GM23338 (cell line): ENCODE measurements at regions not wholly inside any gene's neighbourhood (a gene's known extent, or its start where the extent isn't known, plus 50 kb on each side); places are given as distances from the start of the nearest gene placed in this dataset.

ENCODE experiments used
- ATAC-seq: fragments of 200-7000 bp; cut with Tn5 transposase; 3 replicates; pipeline ENCODE4 v1.9.1; 2020
- DNase-seq: peaks from one replicate; pipeline ENCODE4 v3.0.0-alpha.2; 2015; ENCODE audit warnings: low spot score
- H2AFZ ChIP-seq: fragments of 200-600 bp; sonication (generic); 2 replicates; pipeline ENCODE4 v1.8.0; 2016; ENCODE audit warnings: antibody characterized with exemption, mild to moderate bottlenecking, moderate library complexity
- H3F3A ChIP-seq: fragments of 200-600 bp; sonication (generic); replicated peaks from 2 replicates; pipeline ENCODE4 v1.8.0; 2017; ENCODE audit warnings: antibody characterized with exemption, mixed run types, low read depth
- H3K27ac ChIP-seq: fragments of 200-600 bp; sonication (generic); 2 replicates; pipeline ENCODE4 v1.6.1; 2016; ENCODE audit warnings: low read depth
- H3K27me3 ChIP-seq: fragments of 200-600 bp; sonication (generic); 2 replicates; pipeline ENCODE4 v1.8.0; 2016; ENCODE audit warnings: mild to moderate bottlenecking, mixed run types, moderate library complexity; ENCODE audit not compliant: insufficient read depth
- H3K36me3 ChIP-seq: fragments of 200-600 bp; sonication (generic); 2 replicates; pipeline ENCODE4 v1.8.0; 2016; ENCODE audit warnings: mild to moderate bottlenecking; ENCODE audit not compliant: insufficient read depth
- H3K4me1 ChIP-seq: fragments of 200-600 bp; sonication (generic); 2 replicates; pipeline ENCODE4 v1.8.0; 2016; ENCODE audit warnings: mild to moderate bottlenecking, moderate library complexity; ENCODE audit not compliant: insufficient read depth
- H3K4me2 ChIP-seq: fragments of 200-600 bp; sonication (generic); 2 replicates; pipeline ENCODE4 v1.7.1; 2017; ENCODE audit warnings: mixed run types
- H3K4me3 ChIP-seq: fragments of 200-600 bp; sonication (generic); 2 replicates; pipeline ENCODE4 v1.6.1; 2016; ENCODE audit warnings: mixed run types
- H3K79me2 ChIP-seq: fragments of 200-600 bp; sonication (generic); replicated peaks from 2 replicates; pipeline ENCODE4 v1.8.0; 2017; ENCODE audit warnings: mild to moderate bottlenecking; ENCODE audit not compliant: insufficient read depth
- H3K9me2 ChIP-seq: fragments of 200-600 bp; sonication (generic); 2 replicates; pipeline ENCODE4 v1.8.0; 2017; ENCODE audit not compliant: insufficient read depth
- H4K20me1 ChIP-seq: fragments of 200-600 bp; sonication (generic); replicated peaks from 2 replicates; pipeline ENCODE4 v1.8.0; 2017; ENCODE audit warnings: mild to moderate bottlenecking; ENCODE audit not compliant: insufficient read depth
- H3K27ac Mint-ChIP-seq: 2 replicates; pipeline ENCODE4 v1.8.0; 2020; ENCODE audit warnings: inconsistent platforms, mild to moderate bottlenecking, moderate library complexity, mixed read lengths
- H3K27me3 Mint-ChIP-seq: 3 replicates; pipeline ENCODE4 v1.8.0; 2022; ENCODE audit warnings: low read depth, mild to moderate bottlenecking, moderate library complexity, mixed read lengths, inconsistent platforms; ENCODE audit not compliant: insufficient read depth, poor library complexity
- H3K36me3 Mint-ChIP-seq: 3 replicates; pipeline ENCODE4 v1.8.0; 2021; ENCODE audit warnings: low read depth, mild to moderate bottlenecking, inconsistent platforms, moderate library complexity, mixed read lengths
- H3K4me1 Mint-ChIP-seq: 3 replicates; pipeline ENCODE4 v1.8.0; 2020; ENCODE audit warnings: mild to moderate bottlenecking, inconsistent platforms, mixed read lengths
- H3K4me3 Mint-ChIP-seq: 3 replicates; pipeline ENCODE4 v1.8.0; 2021; ENCODE audit warnings: moderate library complexity, mild to moderate bottlenecking, inconsistent platforms, mixed read lengths
- H3K9me3 Mint-ChIP-seq: 3 replicates; pipeline ENCODE4 v1.8.0; 2020; ENCODE audit warnings: moderate library complexity, mild to moderate bottlenecking, inconsistent platforms, mixed read lengths
- NANOG ChIP-seq: IDR thresholded peaks from 2 replicates; pipeline ENCODE4 v1.6.1; 2016; ENCODE audit warnings: antibody characterized with exemption, borderline replicate concordance
- STAT1 ChIP-seq: IDR thresholded peaks from one replicate; pipeline ENCODE4 v1.6.1; 2016; ENCODE audit warnings: antibody characterized with exemption; ENCODE audit not compliant: unreplicated experiment
- TF ChIP-seq, protein P1 (sequence below): fragments of 250-450 bp; sonication (Bioruptor Pico); IDR thresholded peaks from 2 replicates; pipeline ENCODE4 v1.5.0; 2020; ENCODE audit warnings: mild to moderate bottlenecking, moderate library complexity
- TF ChIP-seq, protein P2 (sequence below): IDR thresholded peaks from one replicate; pipeline ENCODE4 v1.6.1; 2018; ENCODE audit warnings: antibody characterized with exemption; ENCODE audit not compliant: unreplicated experiment
- TF ChIP-seq, protein P3 (sequence below): IDR thresholded peaks from 2 replicates; pipeline ENCODE4 v1.6.1; 2016; ENCODE audit warnings: antibody characterized with exemption

DNA sequence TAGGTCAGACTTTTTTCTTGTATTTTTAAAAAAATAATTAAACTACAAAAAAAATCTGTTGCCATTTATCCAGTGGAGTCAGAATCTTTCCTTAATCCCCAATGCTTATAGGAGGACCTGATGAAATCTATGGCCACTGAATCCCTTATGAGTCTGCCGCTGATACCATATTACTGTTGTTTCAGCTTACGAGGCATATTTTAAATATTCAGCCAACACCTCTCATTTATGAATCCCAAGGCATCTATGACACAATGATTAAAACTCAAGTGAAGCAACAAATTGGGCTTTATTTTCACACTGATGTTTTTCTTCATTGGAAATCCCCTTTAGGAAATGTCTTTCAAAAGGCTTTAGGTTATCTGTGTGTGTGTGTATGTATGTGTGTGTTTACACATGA, 137.8 kb upstream of the PUDP start (continued):
- TF ChIP-seq, protein P1, sequence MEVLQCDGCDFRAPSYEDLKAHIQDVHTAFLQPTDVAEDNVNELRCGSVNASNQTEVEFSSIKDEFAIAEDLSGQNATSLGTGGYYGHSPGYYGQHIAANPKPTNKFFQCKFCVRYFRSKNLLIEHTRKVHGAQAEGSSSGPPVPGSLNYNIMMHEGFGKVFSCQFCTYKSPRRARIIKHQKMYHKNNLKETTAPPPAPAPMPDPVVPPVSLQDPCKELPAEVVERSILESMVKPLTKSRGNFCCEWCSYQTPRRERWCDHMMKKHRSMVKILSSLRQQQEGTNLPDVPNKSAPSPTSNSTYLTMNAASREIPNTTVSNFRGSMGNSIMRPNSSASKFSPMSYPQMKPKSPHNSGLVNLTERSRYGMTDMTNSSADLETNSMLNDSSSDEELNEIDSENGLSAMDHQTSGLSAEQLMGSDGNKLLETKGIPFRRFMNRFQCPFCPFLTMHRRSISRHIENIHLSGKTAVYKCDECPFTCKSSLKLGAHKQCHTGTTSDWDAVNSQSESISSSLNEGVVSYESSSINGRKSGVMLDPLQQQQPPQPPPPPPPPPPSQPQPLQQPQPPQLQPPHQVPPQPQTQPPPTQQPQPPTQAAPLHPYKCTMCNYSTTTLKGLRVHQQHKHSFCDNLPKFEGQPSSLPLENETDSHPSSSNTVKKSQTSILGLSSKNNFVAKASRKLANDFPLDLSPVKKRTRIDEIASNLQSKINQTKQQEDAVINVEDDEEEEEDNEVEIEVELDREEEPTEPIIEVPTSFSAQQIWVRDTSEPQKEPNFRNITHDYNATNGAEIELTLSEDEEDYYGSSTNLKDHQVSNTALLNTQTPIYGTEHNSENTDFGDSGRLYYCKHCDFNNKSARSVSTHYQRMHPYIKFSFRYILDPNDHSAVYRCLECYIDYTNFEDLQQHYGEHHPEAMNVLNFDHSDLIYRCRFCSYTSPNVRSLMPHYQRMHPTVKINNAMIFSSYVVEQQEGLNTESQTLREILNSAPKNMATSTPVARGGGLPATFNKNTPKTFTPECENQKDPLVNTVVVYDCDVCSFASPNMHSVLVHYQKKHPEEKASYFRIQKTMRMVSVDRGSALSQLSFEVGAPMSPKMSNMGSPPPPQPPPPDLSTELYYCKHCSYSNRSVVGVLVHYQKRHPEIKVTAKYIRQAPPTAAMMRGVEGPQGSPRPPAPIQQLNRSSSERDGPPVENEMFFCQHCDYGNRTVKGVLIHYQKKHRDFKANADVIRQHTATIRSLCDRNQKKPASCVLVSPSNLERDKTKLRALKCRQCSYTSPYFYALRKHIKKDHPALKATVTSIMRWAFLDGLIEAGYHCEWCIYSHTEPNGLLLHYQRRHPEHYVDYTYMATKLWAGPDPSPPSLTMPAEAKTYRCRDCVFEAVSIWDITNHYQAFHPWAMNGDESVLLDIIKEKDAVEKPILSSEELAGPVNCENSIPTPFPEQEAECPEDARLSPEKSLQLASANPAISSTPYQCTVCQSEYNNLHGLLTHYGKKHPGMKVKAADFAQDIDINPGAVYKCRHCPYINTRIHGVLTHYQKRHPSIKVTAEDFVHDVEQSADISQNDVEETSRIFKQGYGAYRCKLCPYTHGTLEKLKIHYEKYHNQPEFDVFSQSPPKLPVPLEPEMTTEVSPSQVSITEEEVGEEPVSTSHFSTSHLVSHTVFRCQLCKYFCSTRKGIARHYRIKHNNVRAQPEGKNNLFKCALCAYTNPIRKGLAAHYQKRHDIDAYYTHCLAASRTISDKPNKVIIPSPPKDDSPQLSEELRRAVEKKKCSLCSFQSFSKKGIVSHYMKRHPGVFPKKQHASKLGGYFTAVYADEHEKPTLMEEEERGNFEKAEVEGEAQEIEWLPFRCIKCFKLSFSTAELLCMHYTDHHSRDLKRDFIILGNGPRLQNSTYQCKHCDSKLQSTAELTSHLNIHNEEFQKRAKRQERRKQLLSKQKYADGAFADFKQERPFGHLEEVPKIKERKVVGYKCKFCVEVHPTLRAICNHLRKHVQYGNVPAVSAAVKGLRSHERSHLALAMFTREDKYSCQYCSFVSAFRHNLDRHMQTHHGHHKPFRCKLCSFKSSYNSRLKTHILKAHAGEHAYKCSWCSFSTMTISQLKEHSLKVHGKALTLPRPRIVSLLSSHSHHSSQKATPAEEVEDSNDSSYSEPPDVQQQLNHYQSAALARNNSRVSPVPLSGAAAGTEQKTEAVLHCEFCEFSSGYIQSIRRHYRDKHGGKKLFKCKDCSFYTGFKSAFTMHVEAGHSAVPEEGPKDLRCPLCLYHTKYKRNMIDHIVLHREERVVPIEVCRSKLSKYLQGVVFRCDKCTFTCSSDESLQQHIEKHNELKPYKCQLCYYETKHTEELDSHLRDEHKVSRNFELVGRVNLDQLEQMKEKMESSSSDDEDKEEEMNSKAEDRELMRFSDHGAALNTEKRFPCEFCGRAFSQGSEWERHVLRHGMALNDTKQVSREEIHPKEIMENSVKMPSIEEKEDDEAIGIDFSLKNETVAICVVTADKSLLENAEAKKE (CRISPR knock-in tag) = no peak
- TF ChIP-seq, protein P2, sequence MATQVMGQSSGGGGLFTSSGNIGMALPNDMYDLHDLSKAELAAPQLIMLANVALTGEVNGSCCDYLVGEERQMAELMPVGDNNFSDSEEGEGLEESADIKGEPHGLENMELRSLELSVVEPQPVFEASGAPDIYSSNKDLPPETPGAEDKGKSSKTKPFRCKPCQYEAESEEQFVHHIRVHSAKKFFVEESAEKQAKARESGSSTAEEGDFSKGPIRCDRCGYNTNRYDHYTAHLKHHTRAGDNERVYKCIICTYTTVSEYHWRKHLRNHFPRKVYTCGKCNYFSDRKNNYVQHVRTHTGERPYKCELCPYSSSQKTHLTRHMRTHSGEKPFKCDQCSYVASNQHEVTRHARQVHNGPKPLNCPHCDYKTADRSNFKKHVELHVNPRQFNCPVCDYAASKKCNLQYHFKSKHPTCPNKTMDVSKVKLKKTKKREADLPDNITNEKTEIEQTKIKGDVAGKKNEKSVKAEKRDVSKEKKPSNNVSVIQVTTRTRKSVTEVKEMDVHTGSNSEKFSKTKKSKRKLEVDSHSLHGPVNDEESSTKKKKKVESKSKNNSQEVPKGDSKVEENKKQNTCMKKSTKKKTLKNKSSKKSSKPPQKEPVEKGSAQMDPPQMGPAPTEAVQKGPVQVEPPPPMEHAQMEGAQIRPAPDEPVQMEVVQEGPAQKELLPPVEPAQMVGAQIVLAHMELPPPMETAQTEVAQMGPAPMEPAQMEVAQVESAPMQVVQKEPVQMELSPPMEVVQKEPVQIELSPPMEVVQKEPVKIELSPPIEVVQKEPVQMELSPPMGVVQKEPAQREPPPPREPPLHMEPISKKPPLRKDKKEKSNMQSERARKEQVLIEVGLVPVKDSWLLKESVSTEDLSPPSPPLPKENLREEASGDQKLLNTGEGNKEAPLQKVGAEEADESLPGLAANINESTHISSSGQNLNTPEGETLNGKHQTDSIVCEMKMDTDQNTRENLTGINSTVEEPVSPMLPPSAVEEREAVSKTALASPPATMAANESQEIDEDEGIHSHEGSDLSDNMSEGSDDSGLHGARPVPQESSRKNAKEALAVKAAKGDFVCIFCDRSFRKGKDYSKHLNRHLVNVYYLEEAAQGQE = no peak
- TF ChIP-seq, protein P3, sequence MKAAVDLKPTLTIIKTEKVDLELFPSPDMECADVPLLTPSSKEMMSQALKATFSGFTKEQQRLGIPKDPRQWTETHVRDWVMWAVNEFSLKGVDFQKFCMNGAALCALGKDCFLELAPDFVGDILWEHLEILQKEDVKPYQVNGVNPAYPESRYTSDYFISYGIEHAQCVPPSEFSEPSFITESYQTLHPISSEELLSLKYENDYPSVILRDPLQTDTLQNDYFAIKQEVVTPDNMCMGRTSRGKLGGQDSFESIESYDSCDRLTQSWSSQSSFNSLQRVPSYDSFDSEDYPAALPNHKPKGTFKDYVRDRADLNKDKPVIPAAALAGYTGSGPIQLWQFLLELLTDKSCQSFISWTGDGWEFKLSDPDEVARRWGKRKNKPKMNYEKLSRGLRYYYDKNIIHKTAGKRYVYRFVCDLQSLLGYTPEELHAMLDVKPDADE = no peak
- no peak for TF ChIP-seq STAT1

DNA sequence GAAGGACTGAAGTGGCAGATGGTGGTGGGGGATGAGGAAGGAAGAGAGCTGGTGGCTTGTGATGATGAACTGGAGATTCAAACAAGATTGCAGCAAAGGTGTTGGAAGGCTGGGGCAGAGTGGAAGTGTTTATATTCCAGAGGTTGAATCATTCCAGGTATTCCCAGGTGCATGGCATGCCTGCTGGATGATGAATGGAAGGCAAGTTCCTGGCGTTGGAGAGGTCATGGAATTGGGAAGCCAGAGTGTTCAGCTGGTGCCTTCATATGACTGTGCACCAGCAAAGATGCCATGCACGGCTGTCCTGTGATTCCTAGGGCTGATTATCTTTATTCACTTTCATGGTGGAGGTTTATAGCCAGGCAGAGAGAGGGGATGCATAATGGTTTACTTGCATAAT, 135.8 kb upstream of the PUDP start:
- no peak for ATAC-seq
- H3K9me2 ChIP-seq = no peaks in the 10 kb centered on the region
- H3K4me3 ChIP-seq = no peak overlapping the region
- Mint-ChIP-seq H3K4me1 (no peaks in the 10 kb centered on the region), H3K9me3 (no peaks in the 10 kb centered on the region), H3K27ac (no peak overlapping the region), H3K27me3 (no peaks in the 10 kb centered on the region), H3K36me3 (no peaks in the 10 kb centered on the region), H3K4me3 (no peak overlapping the region)
- no peak for DNase-seq
- no peaks in the 10 kb centered on the region for H3K79me2 ChIP-seq
- no peaks in the 10 kb centered on the region for H3K36me3 ChIP-seq
- no peak overlapping the region for H2AFZ ChIP-seq
- H3F3A ChIP-seq = no peaks in the 10 kb centered on the region
- H3K27me3 ChIP-seq = no peaks in the 10 kb centered on the region
- H3K4me1 ChIP-seq = no peaks in the 10 kb centered on the region
- no peaks in the 10 kb centered on the region for H4K20me1 ChIP-seq
- no peak overlapping the region for H3K4me2 ChIP-seq
- no peak overlapping the region for H3K27ac ChIP-seq
- no peak for TF ChIP-seq NANOG
- TF ChIP-seq, protein P2 = no peak
